SK-N-SH treated with all-trans-retinoic acid at 6 μM for 48 hours (cell line): ENCODE measurements at regions not wholly inside any gene's neighbourhood (a gene's known extent, or its start where the extent isn't known, plus 50 kb on each side); places are given as distances from the start of the nearest gene placed in this dataset.

Experiments used
- ATAC-seq: fragments of 200-7000 bp; cut with Tn5 transposase; 3 replicates; pipeline ENCODE4 v1.9.1; 2020; ENCODE audit warnings: mild to moderate bottlenecking, moderate library complexity
- ARNTL ChIP-seq: fragments of 450-650 bp; formaldehyde crosslinking; IDR thresholded peaks from 2 replicates; pipeline ENCODE4 v1.5.0; 2020; ENCODE audit warnings: low read depth, mild to moderate bottlenecking, moderate library complexity, borderline replicate concordance
- BACH2 ChIP-seq: fragments of 250-450 bp; sonication (Bioruptor Pico); IDR thresholded peaks from 2 replicates; pipeline ENCODE4 v1.9.0; 2021; ENCODE audit warnings: mild to moderate bottlenecking, borderline replicate concordance
- CREB5 ChIP-seq: fragments of 250-450 bp; sonication (Bioruptor Pico); IDR thresholded peaks from 2 replicates; pipeline ENCODE4 v1.5.1; 2020; ENCODE audit warnings: low read depth, mild to moderate bottlenecking, moderate library complexity
- CSDC2 ChIP-seq: fragments of 250-450 bp; sonication (Bioruptor Pico); IDR thresholded peaks from 2 replicates; pipeline ENCODE4 v1.5.0; 2020; ENCODE audit warnings: mild to moderate bottlenecking, moderate library complexity
- CSRNP3 ChIP-seq: fragments of 250-450 bp; sonication (Bioruptor Pico); IDR thresholded peaks from 2 replicates; pipeline ENCODE4 v1.5.1; 2021; ENCODE audit warnings: mild to moderate bottlenecking, moderate library complexity
- GLIS3 ChIP-seq: fragments of 250-450 bp; sonication (Bioruptor Pico); IDR thresholded peaks from 2 replicates; pipeline ENCODE4 v1.5.0; 2020; ENCODE audit warnings: mild to moderate bottlenecking, moderate library complexity
- ISL1 ChIP-seq: fragments of 250-450 bp; sonication (Bioruptor Pico); IDR thresholded peaks from 2 replicates; pipeline ENCODE4 v2.1.2; 2022; ENCODE audit warnings: mild to moderate bottlenecking, moderate library complexity
- OSR1 ChIP-seq: fragments of 250-450 bp; sonication (Bioruptor Pico); IDR thresholded peaks from 2 replicates; pipeline ENCODE4 v1.8.0; 2022; ENCODE audit warnings: moderate library complexity, mild to moderate bottlenecking, inconsistent platforms
- PATZ1 ChIP-seq: fragments of 250-450 bp; sonication (Bioruptor Pico); IDR thresholded peaks from 2 replicates; pipeline ENCODE4 v1.8.0; 2020; ENCODE audit warnings: mild to moderate bottlenecking, moderate library complexity, borderline replicate concordance
- PPARA ChIP-seq: fragments of 250-450 bp; sonication (Bioruptor Pico); IDR thresholded peaks from 2 replicates; pipeline ENCODE4 v1.5.0; 2020; ENCODE audit warnings: mild to moderate bottlenecking, borderline replicate concordance
- RARB ChIP-seq: fragments of 250-450 bp; sonication (Bioruptor Pico); IDR thresholded peaks from 2 replicates; pipeline ENCODE4 v1.8.0; 2021; ENCODE audit warnings: mild to moderate bottlenecking, moderate library complexity
- SNAI2 ChIP-seq: fragments of 250-450 bp; sonication (Bioruptor Pico); IDR thresholded peaks from 2 replicates; pipeline ENCODE4 v1.5.0; 2020; ENCODE audit warnings: mild to moderate bottlenecking, moderate library complexity
- TCF4 ChIP-seq: fragments of 250-450 bp; sonication (Bioruptor Pico); IDR thresholded peaks from 2 replicates; pipeline ENCODE4 v1.8.0; 2021; ENCODE audit warnings: mild to moderate bottlenecking, moderate library complexity, borderline replicate concordance
- TOX ChIP-seq: fragments of 250-450 bp; sonication (Bioruptor Pico); IDR thresholded peaks from 2 replicates; pipeline ENCODE4 v1.8.0; 2021; ENCODE audit warnings: mild to moderate bottlenecking, moderate library complexity, borderline replicate concordance
- TSHZ2 ChIP-seq: fragments of 250-450 bp; sonication (Bioruptor Pico); IDR thresholded peaks from 2 replicates; pipeline ENCODE4 v1.5.0; 2020; ENCODE audit warnings: mild to moderate bottlenecking, moderate library complexity
- ZC3H10 ChIP-seq: fragments of 250-450 bp; sonication (Bioruptor Pico); IDR thresholded peaks from 2 replicates; pipeline ENCODE4 v1.5.1; 2021; ENCODE audit warnings: mild to moderate bottlenecking, moderate library complexity
- ZFP3 ChIP-seq: fragments of 250-450 bp; sonication (Bioruptor Pico); IDR thresholded peaks from 2 replicates; pipeline ENCODE4 v1.5.0; 2020; ENCODE audit warnings: mild to moderate bottlenecking, moderate library complexity
- ZFP30 ChIP-seq: fragments of 450-650 bp; formaldehyde crosslinking; IDR thresholded peaks from 2 replicates; pipeline ENCODE4 v1.5.0; 2022; ENCODE audit warnings: mild to moderate bottlenecking, moderate library complexity
- ZNF565 ChIP-seq: fragments of 450-650 bp; formaldehyde crosslinking; conservative IDR thresholded peaks from 2 replicates; pipeline ENCODE4 v1.5.0; 2020; ENCODE audit warnings: low read depth, mild to moderate bottlenecking, moderate library complexity

- no peak; the same call in 2 of the 3 replicates for ATAC-seq
- TF ChIP-seq ZFP30 (CRISPR knock-in tag) (no peak), CSRNP3 (no peak), ISL1 (no peak), TSHZ2 (no peak), ZC3H10 (CRISPR knock-in tag) (no peak), RARB (CRISPR knock-in tag) (no peak), TOX (CRISPR knock-in tag) (no peak), CSDC2 (CRISPR knock-in tag) (no peak)
Observed at GRCh38 chr2:7428454-7429204, 511.4 kb downstream of the RNF144A start.

GRCh38 chr2:7429733-7430132 is 512.5 kb downstream of the RNF144A start:
- ATAC-seq = peak; percentile 67
- TF ChIP-seq ZNF565 (CRISPR knock-in tag) (no peak), CREB5 (CRISPR knock-in tag) (no peak), TSHZ2 (no peak), SNAI2 (CRISPR knock-in tag) (no peak)

GRCh38 chr2:7430421-7430868 is 513.2 kb downstream of the RNF144A start:
- no peak for ATAC-seq
- no peak for TF ChIP-seq ZFP3 (CRISPR knock-in tag)
- no peak for TF ChIP-seq BACH2 (CRISPR knock-in tag)
- no peak for TF ChIP-seq GLIS3 (CRISPR knock-in tag)
- TF ChIP-seq ISL1 = no peak
- no peak for TF ChIP-seq ARNTL (CRISPR knock-in tag)
- no peak for TF ChIP-seq ZFP30 (CRISPR knock-in tag)
- no peak for TF ChIP-seq ZC3H10 (CRISPR knock-in tag)
- TF ChIP-seq PPARA = no peak
- no peak for TF ChIP-seq CSDC2 (CRISPR knock-in tag)
- TF ChIP-seq ZNF565 (CRISPR knock-in tag) = no peak
- TF ChIP-seq OSR1 (CRISPR knock-in tag) = no peak
- no peak for TF ChIP-seq SNAI2 (CRISPR knock-in tag)
- TF ChIP-seq TOX (CRISPR knock-in tag) = no peak
- no peak for TF ChIP-seq CSRNP3
- TF ChIP-seq CREB5 (CRISPR knock-in tag) = no peak
- TF ChIP-seq TCF4 = no peak
- TF ChIP-seq PATZ1 (CRISPR knock-in tag) = no peak
- no peak for TF ChIP-seq TSHZ2
